ENCODE measurements at regions not wholly inside any gene's neighbourhood (a gene's known extent, or its start where the extent isn't known, plus 50 kb on each side); places are given as distances from the start of the nearest gene placed in this dataset.

DNA sequence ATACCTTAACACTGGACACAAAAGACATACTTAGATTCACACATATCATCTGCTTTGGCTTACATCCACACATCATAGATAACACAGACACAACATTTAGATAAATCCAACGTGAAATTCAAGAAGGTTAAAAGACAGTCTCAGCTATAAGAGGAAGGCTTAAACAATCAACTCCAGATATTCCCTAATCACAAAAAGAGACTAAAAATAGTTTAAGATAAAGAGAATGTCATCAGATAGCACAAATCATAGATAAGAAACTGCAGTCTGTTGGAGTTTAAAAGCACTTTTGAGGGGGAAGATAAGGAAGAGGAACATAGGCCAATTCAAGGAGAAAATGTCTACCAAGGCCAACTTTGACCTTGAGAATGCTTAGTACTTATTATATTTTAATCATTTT is 504.8 kb downstream of the JRKL start:
- peak; percentile 47 for DNase-seq (ENCODE audit: low spot score)

DNA sequence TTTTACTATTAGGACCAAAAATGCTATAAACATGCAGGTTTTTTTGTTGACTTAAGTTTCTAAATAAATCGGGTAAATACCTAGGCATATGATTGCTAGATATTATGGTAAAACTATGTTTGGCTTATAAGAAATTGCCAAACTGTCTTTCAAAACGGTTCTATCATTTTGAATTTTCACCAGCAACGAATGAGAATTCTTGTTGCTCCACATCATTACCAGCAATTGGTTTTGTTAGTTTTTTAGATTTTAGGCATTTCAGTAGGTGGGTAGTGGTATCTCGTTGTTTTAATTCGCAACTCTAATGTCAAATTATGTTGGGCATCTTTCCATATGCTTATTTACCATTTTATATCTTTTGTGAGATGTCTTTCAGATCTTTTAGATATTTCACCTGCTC is 510.2 kb downstream of the JRKL start:
- DNase-seq (ENCODE audit: low spot score) = no peak

DNA sequence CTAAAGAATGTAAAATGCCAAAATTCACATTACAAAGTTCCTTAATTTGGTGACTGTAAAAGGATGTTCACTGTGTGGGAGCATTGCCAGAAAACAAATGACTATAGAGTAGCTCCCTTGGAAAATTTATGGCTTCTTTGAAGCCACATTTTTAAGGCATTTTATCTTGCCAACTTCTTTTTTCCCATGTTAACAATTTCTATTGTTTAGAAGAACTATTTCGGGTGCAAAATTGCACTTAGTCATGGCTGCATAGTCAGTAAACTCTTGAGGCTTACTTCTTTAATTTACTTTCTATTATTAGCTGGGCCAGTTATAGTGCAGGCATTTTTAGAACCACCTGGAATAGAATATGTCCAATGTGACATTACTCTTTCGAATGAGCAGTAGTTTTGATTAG is 515.3 kb downstream of the JRKL start:
- DNase-seq (ENCODE audit: low spot score) = no peak

DNA sequence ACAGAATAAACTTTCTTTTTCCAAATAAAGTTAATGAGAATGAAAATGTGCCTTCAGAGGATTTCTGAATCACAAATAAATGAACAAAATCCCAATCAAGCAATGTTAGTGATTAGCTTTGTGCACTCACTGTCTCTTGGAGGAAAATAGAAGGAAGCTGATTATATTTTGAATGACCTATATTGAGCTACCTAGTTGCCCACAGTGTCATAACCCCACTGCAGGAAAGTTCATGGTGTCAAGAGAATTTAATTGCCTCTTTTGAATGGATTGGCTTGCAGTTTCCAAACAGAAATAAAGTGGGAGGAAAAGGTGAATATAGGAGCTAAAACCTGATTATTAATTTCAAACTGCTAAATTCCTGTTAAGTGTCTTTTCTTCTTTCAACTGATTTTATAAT is 515.9 kb downstream of the JRKL start:
- no peak for DNase-seq (ENCODE audit: low spot score)

GRCh38 chr11:96906476-96906875 is 516.7 kb downstream of the JRKL start:
- DNase-seq (ENCODE audit: low spot score) = no peak

GRCh38 chr11:96925862-96926261 is 536.0 kb downstream of the JRKL start:
- peak; percentile 18 for DNase-seq (ENCODE audit: low spot score)

- no peak for DNase-seq (ENCODE audit: low spot score)
Observed at GRCh38 chr11:96940227-96940626, 550.4 kb downstream of the JRKL start.

- DNase-seq (ENCODE audit: low spot score) = no peak
Observed at GRCh38 chr11:96942855-96943254, 553.0 kb downstream of the JRKL start.

DNA sequence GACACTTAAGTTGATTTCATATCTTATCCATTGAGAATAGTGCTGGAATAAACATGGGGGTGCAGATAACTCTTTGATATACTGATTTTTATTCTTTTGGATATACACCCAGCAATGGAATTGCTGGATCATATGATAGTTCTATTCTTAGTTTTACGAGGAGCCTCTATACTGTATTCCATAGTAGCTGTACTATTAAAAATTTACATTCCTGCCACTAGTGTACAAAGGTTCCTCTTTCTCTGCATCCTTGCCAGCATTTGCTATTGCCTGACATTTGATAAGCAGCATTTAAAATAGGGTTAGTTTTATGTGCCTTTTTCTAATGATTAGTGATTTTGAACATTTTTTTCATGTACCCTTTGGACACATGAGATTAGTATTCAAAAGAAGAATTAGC is 554.2 kb downstream of the JRKL start:
- no peak for DNase-seq (ENCODE audit: low spot score)

DNA sequence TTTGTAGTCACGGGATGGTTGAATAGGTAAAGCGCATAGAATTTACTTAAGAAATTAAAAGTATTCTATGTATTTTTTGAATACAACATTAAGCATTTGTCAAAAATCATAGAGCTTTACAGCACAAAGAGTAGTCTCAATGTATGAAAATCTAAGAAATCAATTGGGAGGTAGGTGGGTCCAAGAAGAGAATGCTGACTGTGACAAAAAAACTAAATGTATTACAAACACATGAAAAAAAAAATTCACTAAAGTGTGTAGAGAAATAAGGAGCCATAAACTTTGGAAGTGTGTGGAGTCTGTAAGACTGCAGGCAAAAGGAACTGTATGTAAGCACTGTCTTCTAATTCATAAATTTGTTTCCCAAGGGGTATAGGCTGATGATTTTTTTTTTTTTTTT is 558.3 kb downstream of the JRKL start:
- no peak for DNase-seq (ENCODE audit: low spot score)

GRCh38 chr11:96949464-96949863 is 559.7 kb downstream of the JRKL start:
- DNase-seq (ENCODE audit: low spot score) = no peak

GRCh38 chr11:96954587-96955242 is 564.9 kb downstream of the JRKL start:
- no peak for DNase-seq (ENCODE audit: low spot score)

DNA sequence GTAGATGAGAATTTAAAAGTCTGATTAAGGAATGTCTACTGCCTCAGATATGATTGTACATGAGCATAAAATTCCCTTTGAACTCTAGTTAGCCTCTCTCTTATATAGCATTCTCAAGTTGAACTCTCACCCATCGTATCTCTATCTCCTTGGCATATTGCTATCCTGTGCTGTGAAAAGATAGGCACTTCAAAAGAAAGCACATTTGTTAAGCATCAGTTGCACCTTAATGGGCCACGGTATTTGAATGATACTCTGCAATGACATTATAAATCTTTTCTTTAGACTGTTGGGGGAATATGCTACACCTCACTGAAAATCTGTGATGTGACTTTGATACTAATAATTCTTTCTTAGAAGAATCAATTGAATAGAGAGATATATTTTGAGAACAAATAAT is 570.7 kb downstream of the JRKL start:
- no peak for DNase-seq (ENCODE audit: low spot score)

- no peak for DNase-seq (ENCODE audit: low spot score)
Observed at GRCh38 chr11:96960926-96961325, 571.1 kb downstream of the JRKL start.

DNA sequence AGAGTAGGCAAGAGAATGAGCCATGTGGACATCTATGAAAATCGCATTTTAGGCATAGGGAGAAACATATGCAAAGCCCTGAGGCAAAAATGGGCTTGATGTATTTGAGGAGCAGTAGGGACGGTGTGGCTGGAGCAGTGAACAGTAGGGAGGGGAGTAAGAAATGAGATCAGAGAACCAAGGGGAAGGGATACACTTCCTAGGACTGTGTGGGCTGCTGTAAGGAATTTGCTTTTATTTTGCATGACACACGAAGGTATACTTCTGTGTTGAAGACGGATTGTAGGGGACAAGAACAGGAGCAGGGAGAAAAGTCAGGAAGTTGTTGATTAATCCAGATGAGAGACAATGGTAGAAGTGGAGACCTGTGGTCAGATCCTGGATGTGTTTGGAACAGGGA is 572.1 kb downstream of the JRKL start:
- no peak for DNase-seq (ENCODE audit: low spot score)

DNA sequence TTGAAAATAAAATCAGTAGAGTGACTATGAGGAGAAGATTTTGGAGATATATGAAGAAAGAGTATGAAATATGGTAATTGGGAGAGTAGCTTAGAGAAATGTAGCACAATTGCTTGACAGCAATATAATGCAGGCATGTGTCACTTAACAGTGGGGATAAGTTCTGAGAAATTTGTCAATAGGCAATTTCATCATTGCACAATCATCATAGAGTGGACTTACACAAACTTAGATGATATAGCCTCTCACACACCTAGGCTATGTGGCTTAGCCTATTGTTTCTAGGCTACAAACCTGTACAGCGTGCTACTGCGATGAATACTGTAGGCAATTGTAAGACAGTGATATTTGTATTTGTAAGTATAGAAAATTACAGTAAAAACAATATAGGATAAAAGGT is 573.6 kb downstream of the JRKL start:
- DNase-seq (ENCODE audit: low spot score) = no peak

DNA sequence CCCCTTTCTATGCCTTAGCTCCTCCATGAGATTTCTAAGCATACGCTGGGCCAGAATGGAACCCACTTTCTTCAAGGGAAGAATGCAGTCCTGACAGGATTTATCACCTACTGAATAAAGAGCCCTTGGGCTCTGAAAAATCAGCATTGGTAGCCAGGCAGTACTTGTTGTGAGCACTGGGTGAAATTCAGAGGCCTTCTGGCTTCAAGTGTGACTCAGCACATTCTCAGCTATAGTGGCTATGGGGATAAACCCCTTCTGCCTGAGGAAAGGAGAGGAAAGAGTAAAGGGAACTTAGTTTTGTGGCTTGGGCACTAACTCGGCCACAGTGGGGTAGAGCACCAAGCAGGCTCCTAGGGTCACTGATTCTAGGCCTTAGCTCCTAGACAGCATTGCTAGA is 574.8 kb downstream of the JRKL start:
- DNase-seq (ENCODE audit: low spot score) = no peak

DNA sequence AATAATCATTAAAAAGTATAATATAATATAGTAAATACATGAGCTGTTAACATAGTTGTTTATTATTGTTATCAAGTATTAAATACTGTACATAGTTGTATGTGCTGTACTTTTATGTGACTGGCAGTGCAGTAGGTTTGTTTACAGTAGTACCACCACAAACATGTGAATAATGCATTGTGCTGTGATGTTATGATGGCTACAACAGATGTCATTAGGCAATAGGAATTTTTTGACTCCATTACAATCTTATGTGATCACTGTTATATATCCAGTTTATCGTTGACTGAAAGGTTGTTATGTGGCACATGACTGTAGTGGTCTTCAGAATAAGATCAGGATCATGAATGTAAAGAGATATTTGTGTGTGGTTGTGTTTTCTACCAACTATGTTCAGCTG is 577.8 kb downstream of the JRKL start:
- no peak for DNase-seq (ENCODE audit: low spot score)

- no peak for DNase-seq (ENCODE audit: low spot score)
Observed at GRCh38 chr11:96969251-96969650, 579.4 kb downstream of the JRKL start.

GRCh38 chr11:96978751-96979150 is 588.9 kb downstream of the JRKL start:
- no peak for DNase-seq (ENCODE audit: low spot score)

DNA sequence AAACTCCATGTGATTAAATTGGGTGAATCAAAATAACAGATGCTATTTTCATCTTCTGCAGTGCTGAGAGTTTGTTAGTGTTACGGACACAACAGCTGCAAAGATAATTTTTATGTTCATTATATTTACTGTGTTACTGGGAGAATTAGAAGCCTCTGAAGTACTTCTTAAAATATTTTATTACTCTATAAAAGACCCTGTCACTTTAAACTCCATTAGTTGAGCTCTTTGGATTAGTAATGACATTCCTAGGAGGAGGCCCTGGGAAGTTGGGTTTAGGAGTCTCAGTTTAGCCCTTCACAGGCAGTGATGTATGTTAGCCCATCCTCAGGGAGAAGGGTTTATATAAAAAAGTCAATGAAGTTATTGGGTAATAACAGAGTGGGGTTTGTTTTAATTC is 596.7 kb downstream of the JRKL start:
- no peak for DNase-seq (ENCODE audit: low spot score)

- DNase-seq (ENCODE audit: low spot score) = peak; percentile 10
Observed at GRCh38 chr11:96990914-96991313, 601.1 kb downstream of the JRKL start.

GRCh38 chr11:97000481-97000880 is 610.7 kb downstream of the JRKL start:
- DNase-seq (ENCODE audit: low spot score) = no peak

DNA sequence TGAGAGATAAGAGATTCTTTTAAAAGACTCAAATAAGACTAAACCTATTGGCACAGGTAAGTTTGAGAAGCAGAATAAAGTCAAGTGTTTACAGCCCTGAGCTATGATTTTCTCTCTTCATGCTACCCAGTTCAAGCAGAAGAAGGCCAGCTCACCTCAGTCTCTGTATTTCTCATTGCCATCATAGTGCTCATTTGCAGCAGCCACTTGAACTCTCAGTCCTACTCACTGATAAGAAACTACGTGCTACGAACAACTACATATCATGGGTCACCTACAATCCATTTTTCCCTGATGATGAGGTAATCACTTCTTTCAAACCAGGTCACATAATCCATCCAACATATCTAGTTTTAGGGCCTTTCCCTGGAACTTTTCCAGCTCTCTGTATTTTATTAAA is 617.5 kb downstream of the JRKL start:
- no peak for DNase-seq (ENCODE audit: low spot score)

All from umbilical cord (tissue), 1 donor.